GM12864 (cell line): ENCODE measurements at regions not wholly inside any gene's neighbourhood (a gene's known extent, or its start where the extent isn't known, plus 50 kb on each side); places are given as distances from the start of the nearest gene placed in this dataset.

ENCODE experiments used
- DNase-seq: peaks from one replicate; pipeline ENCODE4 v3.0.0-alpha.2; 2011; ENCODE audit warnings: low read depth
- H3K4me3 ChIP-seq: 2 replicates; pipeline ENCODE4 v1.5.1; 2011; ENCODE audit warnings: mild to moderate bottlenecking, low read depth, low read length, control low read depth
- TF ChIP-seq, protein P1 (sequence below): IDR thresholded peaks from 2 replicates; pipeline ENCODE4 v1.5.1; 2011; ENCODE audit warnings: low read depth, mild to moderate bottlenecking, moderate library complexity, low read length, control low read depth, inconsistent platforms; ENCODE audit errors: missing control alignments

DNA sequence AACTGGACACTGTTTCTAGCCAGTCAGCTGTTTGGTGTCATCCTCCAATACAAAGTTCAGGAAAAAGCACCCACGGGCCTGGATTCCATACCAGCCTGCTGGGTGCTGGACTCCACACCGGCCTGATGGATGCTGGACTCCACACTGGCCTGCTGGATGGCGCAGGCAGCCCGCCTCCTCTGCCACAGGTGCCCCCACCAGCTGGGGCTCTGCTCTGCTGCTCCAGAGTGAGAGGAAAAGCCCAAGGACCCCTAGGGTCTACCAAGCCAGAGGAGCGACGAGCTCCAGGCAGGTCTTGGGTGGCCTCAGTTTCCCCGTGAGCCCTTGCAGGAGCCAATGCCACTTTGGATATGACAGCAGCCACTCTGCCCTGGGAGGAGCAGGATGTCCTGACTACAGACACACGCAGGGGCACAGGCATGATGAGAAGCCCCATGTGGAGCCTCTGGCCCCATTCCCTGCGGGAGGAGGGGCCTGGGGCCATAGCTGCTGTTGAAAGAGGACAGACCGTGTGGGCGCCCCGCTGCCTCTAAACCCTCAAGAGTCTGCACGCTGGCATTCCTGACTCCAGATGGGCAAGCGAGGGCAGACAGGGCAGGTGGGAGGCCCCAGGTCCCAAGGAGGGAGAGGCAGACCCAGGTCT lies 141.6 kb downstream of the OLFM1 start:
- H3K4me3 ChIP-seq: no peak overlapping the region
- TF ChIP-seq, protein P1, sequence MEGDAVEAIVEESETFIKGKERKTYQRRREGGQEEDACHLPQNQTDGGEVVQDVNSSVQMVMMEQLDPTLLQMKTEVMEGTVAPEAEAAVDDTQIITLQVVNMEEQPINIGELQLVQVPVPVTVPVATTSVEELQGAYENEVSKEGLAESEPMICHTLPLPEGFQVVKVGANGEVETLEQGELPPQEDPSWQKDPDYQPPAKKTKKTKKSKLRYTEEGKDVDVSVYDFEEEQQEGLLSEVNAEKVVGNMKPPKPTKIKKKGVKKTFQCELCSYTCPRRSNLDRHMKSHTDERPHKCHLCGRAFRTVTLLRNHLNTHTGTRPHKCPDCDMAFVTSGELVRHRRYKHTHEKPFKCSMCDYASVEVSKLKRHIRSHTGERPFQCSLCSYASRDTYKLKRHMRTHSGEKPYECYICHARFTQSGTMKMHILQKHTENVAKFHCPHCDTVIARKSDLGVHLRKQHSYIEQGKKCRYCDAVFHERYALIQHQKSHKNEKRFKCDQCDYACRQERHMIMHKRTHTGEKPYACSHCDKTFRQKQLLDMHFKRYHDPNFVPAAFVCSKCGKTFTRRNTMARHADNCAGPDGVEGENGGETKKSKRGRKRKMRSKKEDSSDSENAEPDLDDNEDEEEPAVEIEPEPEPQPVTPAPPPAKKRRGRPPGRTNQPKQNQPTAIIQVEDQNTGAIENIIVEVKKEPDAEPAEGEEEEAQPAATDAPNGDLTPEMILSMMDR: no peak
- no peak for DNase-seq

GRCh38 chr9:135229701-135230385 lies 142.4 kb downstream of the OLFM1 start:
- no peak overlapping the region for H3K4me3 ChIP-seq
- no peak for DNase-seq
- TF ChIP-seq, protein P1: no peak

- no peak overlapping the region for H3K4me3 ChIP-seq
- no peak for DNase-seq
- TF ChIP-seq, protein P1: no peak
These were observed 142.9 kb downstream of the OLFM1 start for GRCh38 chr9:135230386-135230765.

DNA sequence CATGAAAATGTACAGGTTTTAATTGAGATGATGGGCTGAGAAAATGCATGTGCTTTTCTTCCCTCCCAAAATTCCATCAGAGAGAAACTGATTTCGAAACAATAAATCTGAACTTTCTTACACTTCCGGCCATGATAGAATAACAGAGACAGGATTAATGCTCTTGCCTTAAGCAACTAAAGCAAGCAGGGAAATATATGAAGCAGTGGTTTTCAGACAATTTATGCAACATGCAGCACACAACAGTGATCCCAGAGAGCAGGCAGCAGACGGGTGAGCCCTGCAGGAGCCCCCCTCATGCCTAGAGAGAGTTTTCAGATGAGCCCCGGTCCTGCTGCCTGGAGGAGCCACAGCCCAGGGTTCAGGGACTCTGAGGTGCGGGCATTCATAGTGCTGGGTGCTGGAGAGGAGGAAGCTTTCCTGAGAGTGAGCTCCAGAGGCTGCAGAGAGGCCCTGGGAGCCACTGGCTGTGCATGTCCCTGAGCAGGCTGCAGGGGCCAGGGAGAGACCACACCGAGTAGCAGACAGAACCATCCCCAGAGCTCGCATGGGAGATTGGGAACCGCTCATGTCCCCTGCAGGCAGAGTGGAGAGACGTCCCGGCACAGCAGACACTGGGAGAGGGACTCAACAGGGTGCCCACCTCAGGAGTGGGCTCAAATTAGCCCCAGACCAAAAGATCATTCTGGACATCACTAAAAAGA lies 143.5 kb downstream of the OLFM1 start:
- DNase-seq: no peak
- TF ChIP-seq, protein P1: no peak
- no peak overlapping the region for H3K4me3 ChIP-seq

DNA sequence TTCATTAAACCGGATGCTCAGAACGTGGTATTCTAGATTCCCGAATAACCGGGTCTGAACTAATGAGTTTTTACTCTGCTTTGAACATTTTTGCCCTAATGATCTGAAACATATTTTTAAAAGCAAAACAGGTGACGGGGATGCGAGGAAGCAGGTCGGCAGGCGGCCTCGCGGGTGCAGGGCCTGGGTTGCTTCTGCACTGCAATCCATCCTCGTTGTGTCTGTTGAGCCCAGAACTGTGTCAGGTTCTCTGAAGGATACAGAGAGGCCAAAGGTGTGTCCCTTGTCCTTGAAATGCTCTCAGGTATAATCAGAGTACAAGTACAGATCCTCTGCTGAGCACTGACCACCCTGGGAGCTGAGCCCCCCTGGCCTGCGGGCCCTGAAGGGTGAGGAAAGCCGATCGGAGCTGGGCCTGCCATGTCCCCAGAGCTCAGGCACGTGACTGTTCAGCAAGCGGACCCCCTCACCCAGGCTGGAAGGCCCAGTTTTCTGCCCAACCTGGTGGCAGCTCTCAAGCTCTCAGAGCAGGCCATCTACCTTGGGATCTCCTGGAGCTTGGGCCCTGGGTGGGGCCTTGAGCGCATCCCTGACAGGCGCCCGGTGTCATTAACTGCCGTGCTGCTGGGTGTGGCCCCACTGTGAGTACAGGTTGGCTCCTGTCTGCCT lies 151.8 kb downstream of the OLFM1 start:
- H3K4me3 ChIP-seq: no peak overlapping the region
- TF ChIP-seq, protein P1: no peak
- no peak for DNase-seq

- no peak overlapping the region for H3K4me3 ChIP-seq
- DNase-seq: no peak
- TF ChIP-seq, protein P1: no peak
These were observed 152.3 kb downstream of the OLFM1 start for GRCh38 chr9:135239769-135240141.
